Endothelial cell of umbilical vein (primary cell): ENCODE measurements at regions not wholly inside any gene's neighbourhood (a gene's known extent, or its start where the extent isn't known, plus 50 kb on each side); places are given as distances from the start of the nearest gene placed in this dataset.

ENCODE experiments used
- BruUV-seq: library from RNA; stranded (reverse); fragments of 400-500 nt; replicated peaks from 2 replicates; lab custom pipeline; 2021; lab: Mats Ljungman, UMichigan
- CTCF ChIA-PET: fragments of 300-600, 350-600 bp; sonication (Branson Sonifier 250); formaldehyde crosslinking; loops from one replicate; lab custom pipeline; 2021; ENCODE audit warnings: antibody characterized with exemption, inconsistent platforms; lab: Charles Lee
- POLR2A ChIA-PET: fragments of 300-600, 350-600 bp; sonication (Branson Sonifier 250); formaldehyde crosslinking; loops from one replicate; lab custom pipeline; 2021; ENCODE audit warnings: antibody characterized with exemption, inconsistent platforms; lab: Charles Lee
- DNase-seq: peaks from one replicate; pipeline ENCODE4 v3.0.0-alpha.2; 2011; ENCODE audit warnings: low read depth, low spot score
- FAIRE-seq: peaks from 2 replicates; lab custom pipeline; 2011; peaks lifted over from hg19 to GRCh38; lab: Jason Lieb, UNC
- H2AFZ ChIP-seq: 2 replicates; pipeline ENCODE4 v1.6.0; 2012; ENCODE audit warnings: low read depth, low read length, control low read depth, inconsistent platforms
- H3K27ac ChIP-seq: 2 replicates; pipeline ENCODE4 v1.5.1; 2011; ENCODE audit warnings: low read depth, mild to moderate bottlenecking, control low read depth, low read length, moderate library complexity; ENCODE audit not compliant: insufficient read depth
- H3K27me3 ChIP-seq, 2 experiments: 2 replicates each; pipeline versions ENCODE4 v1.6.0 to v1.6.1; 2011; ENCODE audit warnings: low read length in 2 of 2, mixed read lengths in 1 of 2; ENCODE audit not compliant: control insufficient read depth in 2 of 2, insufficient read depth in 2 of 2
- H3K36me3 ChIP-seq, 2 experiments: 2 replicates in 1 of 2; 3 replicates in 1 of 2; pipeline ENCODE4 v1.5.1; 2011; ENCODE audit warnings: low read length in 2 of 2, mild to moderate bottlenecking in 1 of 2, moderate library complexity in 1 of 2; ENCODE audit not compliant: control insufficient read depth in 2 of 2, insufficient read depth in 2 of 2; ENCODE audit errors: extremely low read depth in 1 of 2
- H3K4me1 ChIP-seq: 3 replicates; pipeline ENCODE4 v1.5.1; 2011; ENCODE audit warnings: mild to moderate bottlenecking, low read length; ENCODE audit not compliant: control insufficient read depth, insufficient read depth; ENCODE audit errors: extremely low read depth
- H3K4me2 ChIP-seq: 2 replicates; pipeline ENCODE4 v1.6.1; 2011; ENCODE audit warnings: low read length, control low read depth, mixed read lengths; ENCODE audit not compliant: insufficient read depth
- H3K4me3 ChIP-seq, 3 experiments: fragments of 200-600 bp in 1 of 3; sonication (generic), shearing (Covaris generic) in 1 of 3; replicated peaks in 1 of 3; 2 replicates each; pipeline ENCODE4 v1.5.1; 2011 to 2016; ENCODE audit warnings: control low read depth in 3 of 3, low read length in 3 of 3, mild to moderate bottlenecking in 2 of 3, inconsistent platforms in 1 of 3, low read depth in 1 of 3, moderate library complexity in 1 of 3; ENCODE audit not compliant: insufficient read depth in 1 of 3
- H3K79me2 ChIP-seq: 2 replicates; pipeline ENCODE4 v1.6.0; 2012; ENCODE audit warnings: low read length, inconsistent platforms; ENCODE audit not compliant: control insufficient read depth, insufficient read depth
- H3K9ac ChIP-seq: replicated peaks from 2 replicates; pipeline ENCODE3; 2011; ENCODE audit warnings: low read length, control low read depth; ENCODE audit not compliant: insufficient read depth; ENCODE audit errors: extremely low read depth
- H3K9me1 ChIP-seq: replicated peaks from 3 replicates; pipeline ENCODE4 v1.6.0; 2011; ENCODE audit warnings: mild to moderate bottlenecking, low read length; ENCODE audit not compliant: control insufficient read depth, insufficient read depth; ENCODE audit errors: extremely low read depth
- H3K9me3 ChIP-seq: replicated peaks from 2 replicates; pipeline ENCODE4 v1.5.1; 2012; ENCODE audit warnings: low read length, inconsistent platforms; ENCODE audit not compliant: control insufficient read depth, insufficient read depth
- H4K20me1 ChIP-seq: replicated peaks from 2 replicates; pipeline ENCODE3; 2011; ENCODE audit warnings: mild to moderate bottlenecking, low read length; ENCODE audit not compliant: control insufficient read depth, insufficient read depth; ENCODE audit errors: extremely low read depth
- CTCF ChIP-seq, 2 donors: IDR thresholded peaks; 1 replicate in 1 of 2; 2 replicates in 1 of 2; pipeline ENCODE4 v1.5.1; 2011; ENCODE audit warnings: low read length in 2 of 2, mild to moderate bottlenecking in 2 of 2, moderate library complexity in 2 of 2, control low read depth in 1 of 2, inconsistent platforms in 1 of 2, low read depth in 1 of 2; ENCODE audit not compliant: insufficient read depth in 1 of 2; ENCODE audit errors: extremely low read depth in 1 of 2
- EZH2 ChIP-seq: IDR thresholded peaks from 2 replicates; pipeline ENCODE4 v1.6.1; 2012; ENCODE audit warnings: borderline replicate concordance, low read depth, mild to moderate bottlenecking, moderate library complexity, low read length, inconsistent platforms; ENCODE audit not compliant: severe bottlenecking
- FOS ChIP-seq: IDR thresholded peaks from 2 replicates; pipeline ENCODE4 v1.6.1; 2011; ENCODE audit warnings: mild to moderate bottlenecking, low read length, moderate library complexity, borderline replicate concordance; ENCODE audit not compliant: insufficient read depth
- GATA2 ChIP-seq: IDR thresholded peaks from 2 replicates; pipeline ENCODE4 v1.7.0; 2011; ENCODE audit warnings: low read depth, mild to moderate bottlenecking, moderate library complexity, mixed read lengths, low read length; ENCODE audit not compliant: insufficient read length, insufficient read depth
- JUN ChIP-seq: IDR thresholded peaks from 2 replicates; pipeline ENCODE4 v1.6.1; 2011; ENCODE audit warnings: borderline replicate concordance, low read depth; ENCODE audit not compliant: insufficient read length, insufficient read depth
- MYC ChIP-seq: IDR thresholded peaks from one replicate; pipeline ENCODE4 v1.6.1; 2011; ENCODE audit warnings: mild to moderate bottlenecking, low read depth, low read length
- POLR2A ChIP-seq: IDR thresholded peaks from 2 replicates; pipeline ENCODE4 v1.6.1; 2012; ENCODE audit warnings: low read depth, mild to moderate bottlenecking, control low read depth, low read length
- POLR2AphosphoS5 ChIP-seq: IDR thresholded peaks from 2 replicates; pipeline ENCODE4 v1.6.1; 2012; ENCODE audit warnings: low read depth, mild to moderate bottlenecking, control low read depth, low read length, moderate library complexity; ENCODE audit not compliant: insufficient read depth
- dilution Hi-C: fragments of 300-500 bp; cut with MboI; formaldehyde crosslinking; loops from one replicate; pipeline ENCODE4 v1.15.0; 2019; ENCODE audit warnings: low sequenced_read_pairs; ENCODE audit not compliant: extremely low pct_ligation_motif_present
- intact Hi-C: fragments of 100-400 bp; cut with micrococcal nuclease; formaldehyde crosslinking; loops from one replicate; pipeline ENCODE4 v1.10.0; 2022
- TF ChIP-seq, protein P1 (sequence below): IDR thresholded peaks from 2 replicates; pipeline ENCODE4 v1.6.1; 2011; ENCODE audit not compliant: insufficient read depth, insufficient read length

DNA sequence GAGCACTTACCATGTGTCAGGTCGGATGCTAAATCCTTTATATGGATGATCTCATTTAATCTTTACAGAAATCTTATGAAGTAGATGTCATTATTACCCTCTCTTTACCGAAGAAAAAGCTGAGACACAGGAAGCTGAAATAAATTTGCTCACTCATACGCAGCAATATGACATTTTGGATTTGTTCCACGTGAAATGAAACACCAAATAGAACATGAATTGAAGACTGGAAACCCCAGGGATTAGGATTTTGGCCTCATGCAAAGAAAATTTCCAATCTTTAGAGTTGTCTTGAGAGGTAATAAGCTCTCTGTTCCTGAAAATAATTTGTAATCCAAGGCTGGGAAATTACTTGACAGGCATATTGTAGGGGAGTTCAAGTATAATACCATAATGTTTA lies 354.4 kb upstream of the CLNK start:
- TF ChIP-seq, protein P1, sequence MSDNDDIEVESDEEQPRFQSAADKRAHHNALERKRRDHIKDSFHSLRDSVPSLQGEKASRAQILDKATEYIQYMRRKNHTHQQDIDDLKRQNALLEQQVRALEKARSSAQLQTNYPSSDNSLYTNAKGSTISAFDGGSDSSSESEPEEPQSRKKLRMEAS = no peak
- TF ChIP-seq GATA2 (no peak), FOS (no peak)
- intact Hi-C loops = no loop called here
- dilution Hi-C loops = no loop called here
- Histone ChIP-seq H3K79me2 (no peaks in the 10 kb centered on the region), H3K9me3 (no peaks in the 10 kb centered on the region), H3K4me2 (no peak overlapping the region), H3K4me3 (no peak overlapping the region), H3K4me1 (no peaks in the 10 kb centered on the region), H3K27ac (no peak overlapping the region), H3K36me3 (no peaks in the 10 kb centered on the region), H3K9me1 (no peaks in the 10 kb centered on the region), H4K20me1 (no peaks in the 10 kb centered on the region), H3K9ac (no peak overlapping the region), H2AFZ (no peak overlapping the region), H3K27me3 (no peaks in the 10 kb centered on the region)
- no TSS peak for BruUV-seq
- no peak for DNase-seq
- ChIA-PET CTCF (interaction anchor here (1.1 kb wide), 1 partner anchor 416 kb away, joined by 3 read pairs; no protein-coding TSS in a partner anchor), POLR2A (no interaction called here)
- FAIRE-seq = no peak

DNA sequence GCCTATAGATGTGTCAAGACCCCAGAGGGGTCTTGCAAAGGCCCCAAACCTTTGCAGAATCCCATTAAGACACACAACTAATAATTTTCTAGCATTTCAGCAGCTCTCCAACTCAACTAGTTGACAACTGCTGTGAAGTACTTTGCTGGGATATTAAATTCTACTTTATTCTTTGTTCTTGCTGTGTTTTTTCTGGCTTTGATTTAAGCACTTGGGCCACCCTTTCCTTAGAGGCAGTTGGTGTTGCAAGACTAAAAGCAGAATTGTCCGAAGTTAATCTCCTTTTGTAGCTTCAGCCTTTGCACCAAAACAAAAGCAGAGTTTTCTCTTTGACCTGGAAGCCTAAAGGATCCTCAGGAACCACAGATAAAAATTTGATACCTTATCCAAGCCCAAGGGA lies 353.1 kb upstream of the CLNK start:
- H3K9ac ChIP-seq = no peak overlapping the region
- no peak overlapping the region for H2AFZ ChIP-seq
- H3K4me1 ChIP-seq = no peaks in the 10 kb centered on the region
- intact Hi-C loops (no loop called here), dilution Hi-C loops (no loop called here)
- no peak overlapping the region for H3K4me2 ChIP-seq
- ChIA-PET POLR2A (no interaction called here), CTCF (no interaction called here)
- no peak overlapping the region for H3K4me3 ChIP-seq
- DNase-seq (no peak), FAIRE-seq (no peak)
- H3K9me3 ChIP-seq = no peaks in the 10 kb centered on the region
- no peak overlapping the region for H3K27ac ChIP-seq
- H4K20me1 ChIP-seq = no peaks in the 10 kb centered on the region
- H3K9me1 ChIP-seq = no peaks in the 10 kb centered on the region
- BruUV-seq = no TSS peak
- no peaks in the 10 kb centered on the region for H3K27me3 ChIP-seq
- TF ChIP-seq EZH2 = no peak
- TF ChIP-seq FOS = no peak
- TF ChIP-seq MYC = no peak
- no peak for TF ChIP-seq POLR2A
- no peak for TF ChIP-seq GATA2
- TF ChIP-seq, protein P1 = no peak
- TF ChIP-seq CTCF (IDR thresholded peaks at IDR 0.05; ENCODE audit: extremely low read depth in 1 of 2, insufficient read depth in 1 of 2, low read depth in 1 of 2, low read length in 2 of 2) = no peak
- no peak for TF ChIP-seq POLR2AphosphoS5
- TF ChIP-seq JUN = no peak
- no peaks in the 10 kb centered on the region for H3K36me3 ChIP-seq
- no peaks in the 10 kb centered on the region for H3K79me2 ChIP-seq
